OCI-LY3 (cell line): ENCODE measurements at regions not wholly inside any gene's neighbourhood (a gene's known extent, or its start where the extent isn't known, plus 50 kb on each side); places are given as distances from the start of the nearest gene placed in this dataset.

Experiments
- CTCF ChIP-seq: fragments of 200-600, 300-600 bp; sonication (generic); IDR thresholded peaks from 2 replicates; pipeline ENCODE4 v1.5.1; 2014; ENCODE audit warnings: antibody characterized with exemption, low read length, low read depth
- EZH2phosphoT487 ChIP-seq: fragments of 200-600 bp; shearing (Covaris generic); IDR thresholded peaks from 2 replicates; pipeline ENCODE4 v1.6.1; 2018; ENCODE audit warnings: antibody characterized with exemption, mixed run types, low read depth

GRCh38 chr10:117656385-117657367 lies 114.1 kb downstream of the EMX2 start:
- TF ChIP-seq CTCF: no peak
- no peak for TF ChIP-seq EZH2phosphoT487
